Fibroblast of the conjunctiva (primary cell): ENCODE measurements at regions not wholly inside any gene's neighbourhood (a gene's known extent, or its start where the extent isn't known, plus 50 kb on each side); places are given as distances from the start of the nearest gene placed in this dataset.

Experiments used
- DNase-seq: peaks from one replicate; pipeline ENCODE4 v3.0.0-alpha.2; 2010; ENCODE audit warnings: low read depth

- DNase-seq: no peak
These were observed 249.3 kb upstream of the TGFBR2 start for GRCh38 chr3:30356866-30357753.

GRCh38 chr3:30357897-30358296, 248.5 kb upstream of the TGFBR2 start:
- DNase-seq: no peak

- no peak for DNase-seq
These were observed 247.5 kb upstream of the TGFBR2 start for GRCh38 chr3:30358871-30359270.

DNA sequence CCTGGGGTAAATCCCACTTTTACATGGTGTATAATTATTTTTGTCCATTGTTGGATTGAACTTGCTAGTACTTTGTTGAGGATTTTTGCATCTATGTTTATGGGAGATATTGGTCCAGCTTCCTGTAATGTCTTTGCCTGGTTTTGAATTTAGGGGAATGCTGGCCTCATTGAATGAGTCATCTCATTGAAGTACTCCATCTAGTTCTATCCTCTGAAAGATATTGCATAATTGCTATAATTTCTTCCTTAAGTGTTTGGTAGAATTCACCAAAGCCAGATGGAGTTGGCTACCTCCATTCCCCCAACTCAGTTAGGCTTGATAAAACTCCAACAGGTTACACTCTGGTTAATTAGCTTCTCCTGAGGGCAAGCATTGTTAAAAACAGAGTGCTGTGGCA, 237.4 kb upstream of the TGFBR2 start:
- DNase-seq: no peak

GRCh38 chr3:30370681-30371271, 235.6 kb upstream of the TGFBR2 start:
- no peak for DNase-seq

- no peak for DNase-seq
These were observed 233.6 kb upstream of the TGFBR2 start for GRCh38 chr3:30372837-30373236.

DNA sequence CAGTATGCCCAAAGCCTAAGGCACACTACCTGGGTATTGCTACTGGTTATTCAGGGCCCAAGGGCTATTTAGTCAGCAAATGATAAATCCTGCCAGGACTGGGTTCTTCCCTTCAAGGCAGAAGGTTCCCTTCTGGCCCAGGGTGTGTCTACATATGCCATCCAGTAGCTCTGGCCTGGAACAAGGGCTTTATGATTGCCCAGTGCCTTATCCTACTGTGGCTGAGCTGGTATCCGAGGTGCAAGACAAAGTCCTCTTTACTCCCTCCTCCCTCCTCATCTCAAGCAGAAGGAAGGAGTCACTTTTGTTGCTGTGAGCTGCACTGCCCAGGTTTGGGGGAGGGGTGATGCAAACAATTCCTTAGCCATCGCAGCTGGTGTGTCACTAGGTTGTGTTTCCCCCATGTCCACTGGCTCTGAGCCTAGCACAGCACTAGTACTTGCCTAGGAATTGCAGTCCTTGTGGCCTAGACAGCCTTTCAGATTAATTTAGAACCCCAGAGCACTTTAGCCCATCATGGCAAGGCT, 221.8 kb upstream of the TGFBR2 start:
- no peak for DNase-seq

DNA sequence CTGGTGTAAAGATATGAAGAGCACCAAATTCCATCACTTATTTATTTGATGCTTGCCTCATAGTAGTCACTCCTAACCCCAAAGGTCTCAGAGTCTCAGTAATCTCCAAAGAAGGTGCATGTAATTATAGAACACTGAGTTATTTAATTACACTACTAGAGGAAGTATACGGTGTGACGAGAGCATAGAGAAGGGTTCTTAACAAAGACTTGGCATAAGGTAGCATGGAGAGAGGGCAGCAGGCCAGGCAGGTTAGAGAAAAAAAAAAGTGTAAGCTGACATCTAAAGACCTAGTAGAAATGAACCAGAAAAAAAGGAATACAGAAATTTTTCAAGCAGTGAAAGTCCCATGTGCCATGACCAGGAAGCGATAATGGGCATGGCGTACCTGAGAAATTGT, 213.3 kb upstream of the TGFBR2 start:
- DNase-seq: no peak

DNA sequence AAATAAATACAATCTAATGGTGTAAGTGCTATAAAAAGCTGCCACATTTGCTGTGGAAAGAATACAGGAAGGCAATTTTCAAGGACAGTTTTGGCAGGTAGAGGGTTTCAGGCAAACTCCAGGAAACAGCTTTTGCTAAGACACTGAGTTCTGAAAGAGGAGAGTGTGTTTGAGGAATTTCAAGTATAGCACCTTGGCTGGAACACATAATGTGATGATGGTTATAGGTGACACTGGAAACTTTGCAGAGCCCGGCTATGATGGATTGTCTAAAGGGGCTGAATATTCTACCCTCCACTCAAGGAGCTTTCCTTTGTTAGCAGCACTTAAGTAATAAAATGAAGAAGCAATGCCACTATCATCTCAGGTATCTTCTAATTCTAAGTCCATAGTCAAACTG, 209.4 kb upstream of the TGFBR2 start:
- DNase-seq: no peak

- peak; percentile 34 for DNase-seq
These were observed 206.8 kb upstream of the TGFBR2 start for GRCh38 chr3:30399394-30400181.

DNA sequence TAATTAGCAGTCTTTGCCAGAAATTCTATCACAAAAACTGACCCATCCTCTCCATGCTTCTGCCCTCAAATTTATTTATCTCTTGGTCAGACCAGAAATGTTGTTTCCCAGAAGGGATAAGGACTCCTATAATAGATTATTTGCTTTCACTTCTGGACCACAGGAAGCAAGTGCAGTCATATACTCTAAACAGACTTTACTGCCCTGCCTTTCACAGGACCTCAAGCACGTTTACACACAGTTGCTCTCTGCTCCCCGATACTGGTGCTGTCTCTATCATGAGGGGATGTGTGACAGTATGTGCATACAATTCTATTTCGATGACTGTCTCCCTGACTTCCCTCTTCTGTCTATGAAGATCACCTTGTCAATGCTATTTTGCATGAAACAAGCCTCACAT, 205.5 kb upstream of the TGFBR2 start:
- DNase-seq: no peak

- peak; percentile 75 for DNase-seq
These were observed 204.4 kb upstream of the TGFBR2 start for GRCh38 chr3:30401971-30402370.

- DNase-seq: no peak
These were observed 198.8 kb upstream of the TGFBR2 start for GRCh38 chr3:30407651-30408050.

- no peak for DNase-seq
These were observed 198.3 kb upstream of the TGFBR2 start for GRCh38 chr3:30408105-30408557.

DNA sequence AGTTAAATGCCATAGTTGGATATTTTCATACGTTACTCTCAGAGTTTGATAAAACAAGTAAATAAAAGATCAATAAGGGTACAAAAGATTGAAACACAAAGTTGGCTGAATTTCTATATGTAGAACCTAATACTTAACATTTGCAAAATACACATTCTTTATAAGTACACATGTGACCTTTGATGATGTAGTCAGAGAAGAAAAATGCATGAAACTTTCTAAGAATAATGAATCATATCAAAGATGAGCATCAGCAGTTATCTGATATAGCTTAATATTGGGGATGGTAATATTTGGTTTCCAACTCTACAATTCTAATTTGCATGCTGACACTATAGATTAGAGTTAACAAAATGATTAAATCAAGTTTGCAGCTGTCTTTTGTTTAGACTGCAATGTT, 188.0 kb upstream of the TGFBR2 start:
- DNase-seq: no peak

DNA sequence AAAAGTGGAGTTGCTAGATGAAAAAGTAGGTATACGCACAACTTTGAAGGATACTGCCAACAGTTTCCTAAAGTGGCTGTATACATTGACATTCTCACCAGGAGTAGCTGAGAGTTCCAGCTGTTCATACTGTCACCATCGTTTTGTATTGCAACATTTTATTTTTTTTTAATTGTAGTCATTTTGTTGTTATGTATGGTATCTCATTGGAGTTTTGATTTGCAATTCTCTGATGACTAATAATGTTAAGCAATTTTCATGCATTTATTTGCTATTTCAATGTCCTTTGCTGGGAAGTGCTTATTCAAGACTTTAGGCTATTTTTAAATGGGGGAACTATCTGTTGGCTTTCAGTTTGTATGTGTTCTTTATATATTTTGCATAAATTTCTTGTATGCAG, 185.1 kb upstream of the TGFBR2 start:
- peak; percentile 67 for DNase-seq

- peak; percentile 70 for DNase-seq
These were observed 180.0 kb upstream of the TGFBR2 start for GRCh38 chr3:30426293-30426993.

DNA sequence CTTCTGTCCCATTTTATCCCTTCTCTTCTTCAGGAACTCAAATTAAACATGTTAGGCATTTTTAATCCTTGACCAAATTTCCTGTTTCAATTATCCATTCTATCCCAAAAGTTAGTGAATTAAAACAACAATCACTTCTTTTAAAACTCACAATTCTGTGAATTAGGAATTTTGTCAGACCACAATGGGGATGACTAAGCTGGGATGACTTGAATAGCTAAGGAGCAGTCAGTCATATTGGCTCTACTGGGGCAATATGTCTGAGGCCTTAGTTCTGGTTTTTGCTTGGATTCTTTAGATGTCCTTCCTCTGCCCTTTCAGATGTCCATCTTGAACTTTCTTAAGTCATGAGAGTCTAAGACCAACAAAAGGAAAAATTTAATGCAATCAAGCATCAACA, 178.2 kb upstream of the TGFBR2 start:
- no peak for DNase-seq

- no peak for DNase-seq
These were observed 170.5 kb upstream of the TGFBR2 start for GRCh38 chr3:30435861-30436331.

- DNase-seq: no peak
These were observed 169.2 kb upstream of the TGFBR2 start for GRCh38 chr3:30437171-30437601.

DNA sequence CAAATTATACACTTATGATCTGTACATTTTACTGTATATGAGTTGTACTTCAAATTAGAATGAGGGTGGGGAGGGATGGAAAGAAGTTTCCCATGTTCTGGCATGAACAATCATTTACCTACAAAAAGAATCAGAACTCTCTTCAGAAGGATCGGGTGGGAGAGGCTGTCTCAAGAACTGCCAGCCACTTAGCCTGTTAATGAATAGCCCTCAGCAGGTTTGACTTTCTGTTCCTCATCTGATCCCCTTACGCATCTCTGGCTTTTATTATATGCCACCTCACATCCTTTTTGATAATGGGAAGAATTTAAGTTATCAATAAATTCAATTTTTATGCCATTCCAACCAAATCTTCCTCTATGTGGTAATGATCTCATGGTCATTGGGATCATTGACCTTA, 168.3 kb upstream of the TGFBR2 start:
- no peak for DNase-seq
